NCI-H1105 (cell line): ENCODE measurements at regions not wholly inside any gene's neighbourhood (a gene's known extent, or its start where the extent isn't known, plus 50 kb on each side); places are given as distances from the start of the nearest gene placed in this dataset.
"Not testable (repeated sequence)": the region's sequence is repeated elsewhere in the genome, so short reads cannot be mapped to it uniquely, and the experiment has no call there.

Experiments used
- DNase-seq: peaks from one replicate; lab custom pipeline; 2025; lab: John Stamatoyannopoulos, UW

DNA sequence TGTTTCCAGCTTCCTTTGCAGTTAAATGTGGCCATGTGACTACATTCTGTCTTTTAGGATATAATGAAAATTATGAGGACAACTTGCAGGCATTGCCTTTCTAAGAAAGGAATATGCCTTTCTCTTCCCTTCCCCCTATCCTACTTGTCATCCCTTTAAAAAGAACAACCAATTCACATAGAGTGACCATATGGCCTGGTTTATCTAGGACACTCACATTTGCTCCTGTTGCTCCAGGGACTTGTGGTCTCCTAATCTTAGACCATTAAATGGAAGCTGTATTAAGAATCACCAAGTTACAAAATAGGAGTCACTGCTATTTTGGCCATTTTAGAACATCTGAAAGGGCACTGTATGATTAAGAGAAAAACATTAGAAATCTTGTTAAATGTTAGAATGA is 520.3 kb downstream of the DTWD2 start:
- DNase-seq, result no peak

DNA sequence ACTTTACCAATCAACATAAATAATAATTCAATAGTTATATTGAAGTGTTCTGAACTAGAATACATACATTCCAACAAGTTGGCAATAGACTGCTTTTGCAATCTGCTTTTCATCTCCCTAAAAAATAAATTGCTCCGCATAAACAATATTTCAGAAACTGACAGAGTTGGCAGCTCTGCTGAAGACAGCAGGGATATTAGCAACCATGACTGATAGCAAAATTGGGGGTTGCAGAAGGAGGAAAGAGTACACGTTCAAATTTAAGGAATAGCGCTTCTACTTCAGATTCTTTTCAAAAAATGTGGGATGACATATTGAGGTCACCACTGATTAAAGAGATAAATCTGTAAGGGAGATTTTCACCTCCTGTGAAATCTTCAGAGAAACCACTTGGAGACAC is 521.2 kb downstream of the DTWD2 start:
- DNase-seq, result no peak

DNA sequence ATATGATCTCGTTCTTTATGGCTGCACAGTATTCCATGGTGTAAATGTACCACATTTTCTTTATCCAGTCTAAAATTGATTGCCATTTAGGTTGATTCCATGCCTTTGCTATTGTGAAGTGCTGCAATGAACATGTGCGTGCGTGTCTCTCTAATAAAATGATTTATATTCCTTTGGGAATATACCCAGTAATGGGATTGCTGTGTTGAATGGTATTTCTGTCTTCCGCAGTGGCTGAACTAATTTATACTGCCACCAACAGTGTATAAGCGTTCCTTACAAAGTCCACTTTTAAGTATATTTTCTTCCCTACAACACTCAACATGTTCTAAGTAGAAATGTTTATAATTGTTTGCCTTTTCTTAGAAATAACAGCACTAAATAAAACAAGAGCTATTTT is 521.9 kb downstream of the DTWD2 start:
- no peak for DNase-seq

DNA sequence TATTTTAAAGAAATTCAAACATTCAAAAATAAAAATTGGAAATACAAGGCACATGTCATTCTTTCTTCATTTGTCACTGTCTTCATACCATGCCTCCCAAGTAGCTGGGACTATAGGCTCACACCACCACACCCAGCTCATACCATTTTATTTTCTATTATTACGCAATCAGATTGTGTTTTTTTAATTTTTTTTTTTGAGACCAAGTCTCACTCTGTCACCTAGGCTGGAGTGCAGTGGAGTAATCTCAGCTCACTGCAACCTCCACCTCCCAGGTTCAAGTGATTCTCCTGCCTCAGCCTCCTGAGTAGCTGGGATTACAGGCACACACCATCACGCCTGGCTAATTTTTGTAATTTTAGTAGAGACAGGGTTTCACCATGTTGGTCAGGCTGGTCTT is 526.1 kb downstream of the DTWD2 start:
- not testable (repeated sequence) for DNase-seq

DNA sequence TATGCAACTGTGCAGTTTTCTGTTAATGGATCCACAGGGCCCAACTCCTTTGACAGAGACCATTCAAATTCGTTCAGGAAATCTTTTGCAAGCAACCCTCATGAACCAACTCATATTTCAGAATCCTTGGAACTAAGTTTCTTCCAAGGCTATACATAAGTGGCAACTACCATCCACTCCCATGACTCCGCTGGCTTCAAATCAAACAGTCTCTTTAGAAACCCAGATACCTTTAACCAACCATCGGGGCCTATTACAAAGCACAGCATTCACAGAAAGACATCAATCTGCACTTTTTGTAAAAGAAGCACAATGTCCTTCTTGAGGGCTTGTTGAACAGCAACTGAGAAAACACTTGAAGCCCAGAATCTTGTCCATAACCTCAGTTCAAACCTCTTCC is 526.9 kb downstream of the DTWD2 start:
- no peak for DNase-seq

DNA sequence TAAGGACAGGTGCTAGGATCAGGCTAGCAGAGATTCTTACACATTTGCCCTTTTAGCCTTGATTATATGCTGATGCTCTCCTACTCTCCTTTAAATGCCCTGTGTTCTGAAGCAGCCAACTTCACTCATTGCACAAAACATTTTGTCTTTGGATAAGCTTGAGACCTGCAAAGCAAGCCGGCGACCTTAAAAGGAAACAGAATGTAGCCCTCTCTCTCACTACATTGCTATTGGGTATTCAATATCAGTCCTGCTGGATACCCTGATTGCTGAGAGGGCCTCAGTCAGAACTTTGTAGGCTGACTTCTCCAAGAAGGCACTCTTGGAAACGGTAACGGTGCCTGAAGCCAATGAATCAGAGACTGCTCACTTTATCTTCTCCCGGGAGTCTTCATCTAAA is 528.9 kb downstream of the DTWD2 start:
- no peak for DNase-seq

DNA sequence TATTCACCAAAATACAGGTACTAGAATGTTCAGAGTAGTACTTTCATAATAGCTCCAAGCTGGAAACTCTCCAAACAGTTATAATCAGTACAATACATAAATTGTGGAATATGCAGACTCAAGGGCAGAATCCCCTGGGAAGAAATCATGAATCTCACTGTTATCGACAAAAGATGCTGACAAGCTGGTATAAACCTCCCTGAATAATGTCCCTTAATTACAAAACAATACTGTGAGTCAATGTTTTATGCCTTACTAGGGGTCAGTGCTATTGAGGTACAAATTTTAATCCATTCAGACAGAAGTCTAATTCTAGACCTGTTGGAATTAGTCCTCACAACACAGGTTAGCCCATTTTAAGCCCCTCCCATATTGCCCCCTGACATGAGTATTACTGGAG is 532.3 kb downstream of the DTWD2 start:
- DNase-seq, result no peak

DNA sequence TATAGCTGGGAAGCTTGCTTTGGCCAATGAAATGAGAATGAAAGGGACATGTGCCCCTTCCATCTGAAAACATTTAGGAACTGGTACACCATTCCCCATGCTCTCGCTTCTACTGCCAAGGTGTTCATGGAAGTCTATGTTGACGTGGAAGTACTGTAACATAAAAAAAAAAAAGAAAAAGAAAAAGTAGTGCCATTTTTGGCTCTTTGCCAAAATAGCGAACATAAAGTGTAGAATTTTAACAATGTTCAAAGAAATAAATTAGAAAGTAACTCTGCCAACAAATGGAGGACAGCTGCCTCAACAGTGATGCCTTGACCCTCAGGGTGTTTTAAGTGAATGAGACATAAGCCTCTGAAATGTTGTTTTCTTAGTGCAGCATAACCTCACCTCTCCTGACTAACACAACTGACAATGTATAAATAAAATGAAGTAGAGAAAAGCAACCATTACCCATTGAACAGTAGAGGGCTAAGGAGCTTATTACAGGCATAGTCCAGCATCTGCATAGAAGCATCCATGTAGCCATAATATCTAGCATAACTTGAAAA is 536.6 kb downstream of the DTWD2 start:
- DNase-seq, result no peak

DNA sequence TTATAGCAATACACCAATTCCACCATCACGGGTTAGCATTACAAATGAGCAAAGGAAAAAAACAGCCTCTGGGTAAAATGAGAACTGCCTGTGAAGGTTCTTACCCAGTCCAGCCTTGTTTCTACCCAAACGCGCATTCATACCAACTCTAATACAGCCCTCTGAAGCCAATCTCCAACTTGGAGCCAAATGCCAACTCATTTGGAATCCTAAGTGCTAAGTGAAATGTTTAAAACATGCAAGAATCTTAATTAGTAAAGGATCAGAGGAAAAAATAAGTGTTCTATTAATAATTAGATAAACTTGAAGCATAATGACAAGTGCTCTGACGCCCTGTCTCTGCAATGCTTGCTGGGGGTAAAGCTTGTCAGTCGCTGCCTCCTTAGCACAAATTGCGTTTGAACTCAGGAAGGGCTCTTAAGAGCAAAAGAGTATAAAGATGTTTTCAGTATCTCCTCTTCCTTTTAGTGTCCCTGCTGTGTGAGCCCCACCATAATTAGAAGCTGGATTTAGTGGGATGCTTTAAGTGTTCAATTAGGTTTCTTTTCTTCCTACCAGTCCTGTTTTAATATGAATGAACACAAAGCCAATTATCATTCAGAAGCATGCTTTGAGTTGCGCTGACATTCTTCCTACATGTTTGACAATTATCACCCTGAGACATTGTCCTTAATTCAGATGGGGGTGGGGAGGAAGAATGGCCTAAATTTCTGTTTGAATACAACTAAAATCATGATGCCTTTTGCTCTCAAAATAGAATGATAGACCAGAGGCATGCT is 537.6 kb downstream of the DTWD2 start:
- DNase-seq, result no peak

DNA sequence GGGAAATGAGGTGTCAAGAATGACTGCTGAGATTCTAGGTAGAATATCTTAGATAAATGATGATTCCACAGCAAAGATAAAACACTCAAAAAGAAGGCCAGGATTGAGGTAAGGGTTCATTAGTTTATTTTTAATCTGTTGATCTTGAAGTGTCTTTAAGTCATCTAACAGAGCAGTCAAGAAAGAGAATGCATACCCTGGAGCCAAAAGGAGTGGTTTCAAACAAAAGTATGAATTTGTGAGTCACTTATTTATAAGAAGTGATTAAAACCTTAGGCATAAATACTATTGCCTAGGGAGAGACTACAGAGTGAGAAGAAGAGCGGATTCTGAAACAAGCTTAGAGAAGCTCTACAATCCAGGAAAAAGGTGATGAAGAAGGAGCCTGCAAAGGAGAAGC is 541.0 kb downstream of the DTWD2 start:
- DNase-seq, result no peak

DNA sequence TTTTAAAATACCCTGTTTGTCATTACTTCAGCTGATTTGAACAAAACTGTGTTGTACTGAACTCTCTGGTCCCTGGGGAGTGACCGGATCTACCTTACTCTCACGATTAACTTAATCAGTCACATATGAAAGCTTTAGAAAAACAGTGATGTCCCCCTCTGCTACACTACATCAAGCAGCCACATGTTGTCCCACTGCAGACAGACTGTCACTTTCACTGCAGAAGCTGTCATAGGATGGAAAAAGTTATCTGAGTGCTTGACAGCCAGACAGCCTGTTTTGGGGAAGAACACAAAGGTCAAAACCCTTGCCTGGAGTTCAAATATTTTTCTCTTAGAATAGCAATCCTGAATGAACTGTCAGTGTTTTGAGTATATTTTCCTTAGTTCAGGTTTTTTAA is 546.4 kb downstream of the DTWD2 start:
- no peak for DNase-seq

DNA sequence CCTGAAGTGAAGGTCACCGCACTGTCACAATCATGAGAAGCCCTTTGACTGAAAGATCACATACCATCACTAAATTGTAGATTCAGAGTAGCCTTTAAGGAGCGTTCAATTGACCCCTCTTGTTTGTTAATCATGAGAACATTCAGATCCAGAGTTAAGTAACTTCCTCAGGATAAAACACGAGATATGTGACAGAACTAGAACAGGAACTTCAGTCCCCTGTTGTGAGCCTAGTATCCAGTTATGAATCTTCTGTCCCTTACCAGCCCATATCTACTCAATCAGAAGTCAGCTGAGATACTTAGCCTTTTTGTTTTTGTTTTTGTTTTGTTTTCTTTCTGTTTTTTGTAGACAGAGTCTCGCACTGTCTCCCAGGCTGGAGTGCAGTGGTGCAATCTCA is 547.3 kb downstream of the DTWD2 start:
- no peak for DNase-seq

DNA sequence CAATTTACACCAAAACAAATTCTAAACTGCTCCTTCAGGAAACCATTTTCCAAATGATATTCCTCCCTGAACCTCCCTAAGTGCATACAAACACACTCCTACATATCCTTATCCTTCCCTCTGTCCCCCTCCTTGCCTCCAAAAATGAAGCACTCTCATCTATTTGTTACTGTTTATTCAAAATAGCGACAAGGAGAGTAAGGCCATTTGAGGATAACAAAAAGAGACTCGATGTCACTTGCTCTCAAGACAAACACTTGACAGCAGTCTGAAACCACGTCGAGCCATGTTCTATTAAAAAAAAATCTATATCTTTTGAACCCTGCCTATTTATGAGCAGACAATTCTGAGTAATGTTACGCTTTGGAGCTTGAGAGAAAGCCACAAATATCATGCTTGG is 547.9 kb downstream of the DTWD2 start:
- no peak for DNase-seq

DNA sequence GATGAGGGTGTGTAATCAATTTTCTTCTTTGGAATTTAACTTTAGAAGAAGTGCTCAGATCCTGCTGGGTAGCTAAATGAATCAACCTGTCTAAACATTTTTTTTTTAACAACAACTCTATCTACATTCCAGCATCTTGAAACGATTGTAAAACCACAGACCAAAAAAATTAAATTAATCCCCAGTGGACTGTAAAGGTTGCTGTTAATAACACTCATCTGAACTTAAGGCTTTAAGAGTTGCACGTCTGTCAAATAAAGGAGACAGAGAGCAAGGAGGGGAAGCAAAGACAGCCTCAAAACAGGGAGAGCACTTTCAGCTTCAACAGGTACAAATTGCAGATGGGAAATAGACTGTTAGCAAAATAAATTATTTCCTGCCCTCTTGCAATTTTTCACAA is 548.5 kb downstream of the DTWD2 start:
- no peak for DNase-seq

DNA sequence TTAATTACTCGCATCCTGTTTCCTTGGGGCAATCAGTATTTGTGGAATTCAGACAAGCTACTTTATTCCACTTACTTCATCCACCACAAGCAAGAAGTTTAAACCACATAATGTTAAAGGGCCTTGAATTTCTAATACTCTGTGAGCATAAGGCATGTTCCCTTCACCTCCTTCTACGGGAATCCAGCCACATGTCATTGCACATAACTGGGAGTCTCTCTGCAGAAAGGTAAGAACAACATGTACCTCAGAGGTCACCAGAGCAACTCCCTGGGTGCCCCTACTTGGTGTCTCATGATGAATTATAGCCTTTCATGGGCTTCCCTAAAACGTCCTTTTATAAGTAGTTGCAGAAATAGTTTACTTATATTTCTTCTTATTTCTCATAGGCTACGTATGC is 553.2 kb downstream of the DTWD2 start:
- DNase-seq, result no peak

DNA sequence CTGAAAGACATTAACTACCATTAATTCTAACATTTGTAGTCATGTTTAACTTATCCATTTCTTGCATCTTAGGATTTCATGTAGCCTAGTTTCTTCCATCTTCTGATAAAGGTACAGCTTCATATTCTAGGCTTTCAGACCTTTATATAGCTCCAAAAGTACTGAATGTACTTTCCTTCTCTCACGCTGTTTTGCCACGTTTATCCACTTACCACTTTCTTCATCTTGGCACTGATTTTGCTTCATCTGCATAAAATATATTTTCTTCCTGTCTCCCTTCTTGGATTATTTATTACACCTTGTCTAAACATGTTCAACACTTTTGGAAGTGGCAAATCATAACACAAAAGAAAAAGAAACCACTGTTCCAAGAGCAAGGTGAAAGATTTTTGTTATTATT is 553.8 kb downstream of the DTWD2 start:
- DNase-seq, result no peak

DNA sequence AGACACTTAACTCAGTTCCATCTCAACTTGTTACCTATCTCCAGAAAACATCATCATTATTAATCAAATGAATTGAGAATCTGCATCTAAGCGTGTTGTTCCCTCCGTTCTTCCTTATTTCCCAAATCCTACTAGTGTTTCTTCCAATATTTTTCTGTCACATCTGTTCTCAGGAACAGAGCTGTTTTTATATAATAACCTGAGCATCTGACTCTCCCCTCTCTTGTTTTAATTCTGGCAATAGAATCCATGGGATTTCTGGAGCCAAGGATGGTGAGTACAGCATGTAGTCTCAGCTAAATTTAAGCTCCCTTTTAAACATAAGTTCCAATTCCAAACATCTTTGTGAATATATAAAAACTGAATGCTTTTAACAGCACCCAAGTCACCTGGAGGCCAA is 558.3 kb downstream of the DTWD2 start:
- DNase-seq, result no peak

DNA sequence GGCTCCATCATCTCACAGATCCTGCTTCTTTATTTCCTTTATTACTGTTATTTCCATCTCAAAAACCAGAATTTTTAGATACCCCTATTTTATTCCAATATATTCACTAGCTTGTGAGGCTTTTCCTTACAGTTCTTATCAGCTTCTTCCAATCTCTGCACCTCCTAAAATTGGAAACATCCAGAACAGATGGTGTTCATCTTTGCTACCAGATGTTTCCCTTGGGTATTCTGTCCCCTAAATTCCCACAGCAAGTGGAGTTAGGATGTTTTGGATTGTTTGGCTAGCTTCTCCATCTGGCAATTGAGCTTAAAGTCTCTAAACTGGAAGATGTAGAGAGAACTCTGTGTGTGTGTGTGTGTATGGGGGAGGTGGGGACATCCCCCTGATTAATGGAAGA is 580.4 kb downstream of the DTWD2 start:
- no peak for DNase-seq

DNA sequence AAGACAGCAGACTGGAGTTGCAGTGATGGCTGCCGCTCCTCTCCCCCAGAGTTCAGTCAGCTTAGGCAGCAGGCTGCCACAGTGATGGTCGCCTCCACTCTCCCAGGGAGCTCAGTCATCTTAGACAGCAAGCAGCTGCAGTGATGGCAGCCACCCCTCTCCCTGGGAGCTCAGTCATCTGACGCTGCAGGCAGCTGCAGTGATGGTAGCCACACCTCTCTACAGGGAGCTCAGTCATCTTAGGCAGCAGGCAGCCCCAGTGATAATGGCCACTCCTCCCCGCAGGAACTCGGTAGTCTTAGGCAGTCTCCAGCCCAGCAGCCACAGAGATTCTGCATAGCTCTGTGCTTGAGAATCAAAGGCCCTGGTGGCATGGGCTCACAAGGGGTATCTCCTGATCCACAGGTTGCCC is 582.7 kb downstream of the DTWD2 start:
- DNase-seq, result no peak

DNA sequence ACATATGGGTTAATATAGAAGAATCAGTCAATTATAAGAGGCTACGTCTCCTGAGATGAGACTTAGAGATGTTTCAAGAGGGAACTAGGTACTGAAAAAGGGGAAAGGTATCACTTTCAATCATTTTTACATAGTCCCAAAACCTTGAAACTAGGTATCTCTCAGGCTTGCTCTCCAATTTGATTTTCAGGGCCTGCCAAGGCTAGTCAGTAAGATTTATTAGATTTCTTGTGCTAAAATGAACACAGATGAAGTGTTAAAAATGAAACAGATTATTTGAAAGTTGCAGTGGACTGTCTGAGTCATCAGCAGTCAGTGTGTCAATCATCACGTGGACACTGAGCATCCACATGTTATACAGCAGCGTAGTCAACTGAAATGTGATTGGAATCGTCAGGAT is 591.1 kb downstream of the DTWD2 start:
- no peak for DNase-seq

DNA sequence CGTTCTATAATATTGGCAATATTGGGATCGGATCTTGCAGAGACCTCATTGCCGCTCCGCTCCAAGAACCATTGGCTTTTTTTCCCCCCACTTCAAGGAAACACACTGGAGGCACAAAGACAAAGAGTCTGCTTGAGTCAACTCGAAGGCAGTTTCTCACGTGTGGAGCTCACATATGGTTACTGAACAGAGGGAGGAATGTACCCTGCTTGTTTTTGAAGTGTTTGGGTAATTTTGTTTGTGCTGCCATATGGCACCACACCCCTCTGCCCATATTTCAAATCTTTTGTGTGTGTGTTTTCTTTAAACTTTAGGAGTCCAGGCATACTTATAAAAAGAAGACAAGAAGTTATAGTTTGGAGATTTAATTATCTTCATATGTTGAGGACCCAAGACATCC is 595.9 kb downstream of the DTWD2 start:
- no peak for DNase-seq

DNA sequence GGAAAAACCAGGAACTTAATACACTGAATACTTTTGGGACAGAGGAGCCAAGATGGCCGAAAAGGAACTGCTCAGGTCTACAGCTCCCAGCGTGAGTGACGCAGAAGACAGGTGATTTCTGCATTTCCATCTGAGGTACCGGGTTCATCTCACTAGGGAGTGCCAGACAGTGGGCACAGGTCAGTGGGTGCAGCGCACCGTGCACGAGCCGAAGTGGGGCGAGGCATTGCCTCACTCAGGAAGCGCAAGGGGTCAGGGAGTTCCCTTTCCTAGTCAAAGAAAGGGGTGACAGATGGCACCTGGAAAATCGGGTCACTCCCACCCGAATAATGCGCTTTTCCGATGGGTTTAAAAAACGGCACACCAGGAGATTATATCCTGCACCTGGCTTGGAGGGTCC is 605.4 kb downstream of the DTWD2 start:
- DNase-seq, result not testable (repeated sequence)

DNA sequence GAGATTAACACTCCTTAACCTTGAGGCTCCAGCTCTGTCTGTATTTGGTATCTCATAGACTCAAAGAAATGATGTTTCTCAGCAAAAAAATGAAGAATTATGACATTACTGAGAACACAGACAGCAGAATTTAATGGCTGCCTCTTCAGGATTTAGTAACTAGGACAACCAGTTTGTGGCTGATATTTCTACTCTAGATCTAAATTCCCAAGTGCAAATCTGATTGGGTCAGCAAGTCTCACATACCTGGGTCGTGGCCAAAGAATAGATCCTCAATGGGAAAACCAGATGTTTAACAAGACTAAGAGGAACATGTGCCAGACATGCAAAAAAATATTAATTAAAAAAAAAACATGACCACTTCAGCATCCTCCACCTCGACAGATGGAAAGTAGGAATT is 608.9 kb downstream of the DTWD2 start:
- no peak for DNase-seq

DNA sequence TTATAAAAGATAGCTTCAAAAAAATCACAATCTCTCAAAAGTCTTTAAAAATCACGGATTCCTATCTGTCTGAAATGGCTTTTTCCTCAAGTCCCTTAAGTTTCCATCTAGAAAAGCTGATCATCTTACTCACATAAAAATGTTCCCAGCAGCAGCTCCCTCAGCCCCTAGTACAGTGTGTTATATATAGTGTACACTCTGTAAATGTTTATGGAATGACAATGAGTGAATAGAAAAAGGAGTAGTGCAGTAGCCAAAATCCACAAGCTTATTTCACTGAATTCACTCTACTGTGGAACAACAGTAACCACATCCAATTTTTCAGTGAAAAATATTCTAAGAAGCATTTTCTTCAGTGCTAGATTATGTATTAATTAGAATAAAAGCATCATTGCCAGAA is 609.4 kb downstream of the DTWD2 start:
- DNase-seq, result no peak
